ENCODE measurements at regions not wholly inside any gene's neighbourhood (a gene's known extent, or its start where the extent isn't known, plus 50 kb on each side); places are given as distances from the start of the nearest gene placed in this dataset.

DNA sequence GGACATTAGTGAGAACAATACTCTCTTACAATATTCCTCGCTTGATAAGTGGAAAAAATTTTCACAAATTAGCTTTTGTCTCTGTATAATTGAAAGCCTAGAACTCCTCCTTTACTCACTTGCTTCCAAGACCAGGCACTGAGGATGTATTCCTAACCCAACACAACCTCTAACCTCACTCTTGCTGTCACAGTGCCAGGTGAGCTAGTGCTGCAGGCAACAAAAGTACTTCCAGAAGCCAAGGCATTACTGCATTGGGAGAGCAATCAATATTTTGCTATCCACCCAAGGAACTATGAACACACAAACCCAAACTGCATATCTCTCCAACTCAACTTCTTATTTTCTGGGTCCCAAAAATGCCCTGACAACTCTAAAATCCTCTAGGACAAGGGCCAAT lies 1081.0 kb downstream of the VRK1 start:
- Histone ChIP-seq H3K9me3 (replicated peaks; ENCODE audit: low read length) (peaks cover 6% of the 10 kb centered on the region), H3K4me1 (ENCODE audit: control insufficient read depth, insufficient read depth, low read length) (no peaks in the 10 kb centered on the region), H3K4me2 (ENCODE audit: low read length) (no peak overlapping the region), H3K9ac (ENCODE audit: low read depth, low read length) (no peak overlapping the region), H3K4me3 (ENCODE audit: low read length) (no peak overlapping the region), H3K36me3 (ENCODE audit: insufficient read depth, low read length) (no peaks in the 10 kb centered on the region), H3K27me3 (ENCODE audit: control insufficient read depth, insufficient read depth, low read length) (no peaks in the 10 kb centered on the region)

- Histone ChIP-seq H3K9ac (ENCODE audit: low read depth, low read length) (no peak overlapping the region), H3K36me3 (ENCODE audit: insufficient read depth, low read length) (no peaks in the 10 kb centered on the region), H3K27me3 (ENCODE audit: control insufficient read depth, insufficient read depth, low read length) (no peaks in the 10 kb centered on the region), H3K9me3 (replicated peaks; ENCODE audit: low read length) (peaks cover 9% of the 10 kb centered on the region), H3K4me2 (ENCODE audit: low read length) (no peak overlapping the region), H3K4me1 (ENCODE audit: control insufficient read depth, insufficient read depth, low read length) (no peaks in the 10 kb centered on the region), H3K4me3 (ENCODE audit: low read length) (no peak overlapping the region)
Measured at GRCh38 chr14:97878727-97879126, 1081.5 kb downstream of the VRK1 start.

DNA sequence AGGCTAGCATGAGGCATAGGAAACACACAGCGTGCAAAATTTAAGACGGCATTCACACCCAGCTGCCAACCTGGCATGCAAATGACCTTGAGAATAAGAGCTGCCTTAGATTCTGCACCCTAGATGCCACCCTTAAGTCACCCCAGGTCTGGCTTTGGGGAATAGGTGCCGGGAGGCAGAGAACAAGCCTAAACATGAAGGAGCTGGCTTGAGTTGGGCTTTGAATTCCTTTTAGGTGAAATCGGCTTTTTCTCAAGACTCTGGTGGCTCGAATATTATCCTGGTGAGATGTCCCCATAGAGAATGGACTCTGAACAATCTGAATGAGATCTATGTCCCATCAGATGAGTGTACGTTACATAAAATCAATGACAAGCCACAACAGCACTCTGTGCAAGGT lies 1090.5 kb downstream of the VRK1 start:
- Histone ChIP-seq H3K9me3 (replicated peaks; ENCODE audit: low read length) (peaks cover 9% of the 10 kb centered on the region), H3K9ac (ENCODE audit: low read depth, low read length) (no peak overlapping the region), H3K27me3 (ENCODE audit: control insufficient read depth, insufficient read depth, low read length) (no peaks in the 10 kb centered on the region), H3K4me3 (ENCODE audit: low read length) (no peak overlapping the region), H3K36me3 (ENCODE audit: insufficient read depth, low read length) (no peaks in the 10 kb centered on the region), H3K4me2 (ENCODE audit: low read length) (no peak overlapping the region), H3K4me1 (ENCODE audit: control insufficient read depth, insufficient read depth, low read length) (no peaks in the 10 kb centered on the region)

DNA sequence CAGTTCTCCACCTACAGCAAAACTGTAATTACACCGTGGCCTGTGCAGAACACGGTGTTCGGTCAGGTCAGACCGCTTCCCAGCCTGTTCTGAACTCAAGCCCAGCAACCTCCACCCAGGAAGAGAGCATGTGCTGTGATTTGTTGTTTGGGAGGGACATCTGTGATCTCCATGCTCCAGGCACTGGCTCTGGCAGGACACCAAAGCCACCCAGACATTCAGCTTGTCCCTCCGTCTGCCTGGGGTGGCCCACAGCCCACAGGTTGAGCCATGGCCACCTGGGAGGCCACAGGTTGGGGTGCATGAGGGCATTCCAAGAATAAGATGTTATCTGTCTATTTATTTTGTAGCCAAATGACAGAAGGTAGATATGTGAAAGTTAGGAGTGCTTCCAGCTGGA lies 1091.1 kb downstream of the VRK1 start:
- Histone ChIP-seq H3K9ac (ENCODE audit: low read depth, low read length) (no peak overlapping the region), H3K4me3 (ENCODE audit: low read length) (no peak overlapping the region), H3K36me3 (ENCODE audit: insufficient read depth, low read length) (no peaks in the 10 kb centered on the region), H3K4me1 (ENCODE audit: control insufficient read depth, insufficient read depth, low read length) (no peaks in the 10 kb centered on the region), H3K4me2 (ENCODE audit: low read length) (no peak overlapping the region), H3K9me3 (replicated peaks; ENCODE audit: low read length) (peaks cover 7% of the 10 kb centered on the region), H3K27me3 (ENCODE audit: control insufficient read depth, insufficient read depth, low read length) (no peaks in the 10 kb centered on the region)

DNA sequence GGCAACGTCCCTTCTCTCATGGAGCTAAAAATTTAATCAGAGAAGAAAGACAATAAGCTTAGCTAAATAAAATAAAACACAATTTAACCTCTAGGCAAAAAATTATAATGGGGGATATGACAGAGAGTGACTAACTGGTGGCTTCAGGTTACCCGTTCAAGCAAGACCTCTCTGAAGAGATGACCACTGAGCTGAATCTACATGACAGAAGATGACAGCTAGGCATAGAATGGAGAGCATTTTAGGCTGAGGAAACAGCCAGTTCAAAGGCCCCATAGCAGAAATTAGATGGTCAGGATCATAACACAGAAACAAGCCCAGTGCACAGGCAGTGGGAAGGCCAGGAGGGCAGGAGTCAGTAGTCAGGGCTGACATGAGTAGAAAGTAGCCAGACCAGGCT lies 1094.3 kb downstream of the VRK1 start:
- Histone ChIP-seq H3K9me3 (replicated peaks; ENCODE audit: low read length) (peaks cover 15% of the 10 kb centered on the region), H3K4me1 (ENCODE audit: control insufficient read depth, insufficient read depth, low read length) (no peaks in the 10 kb centered on the region), H3K4me3 (ENCODE audit: low read length) (no peak overlapping the region), H3K27me3 (ENCODE audit: control insufficient read depth, insufficient read depth, low read length) (no peaks in the 10 kb centered on the region), H3K4me2 (ENCODE audit: low read length) (no peak overlapping the region), H3K9ac (ENCODE audit: low read depth, low read length) (no peak overlapping the region), H3K36me3 (ENCODE audit: insufficient read depth, low read length) (no peaks in the 10 kb centered on the region)

DNA sequence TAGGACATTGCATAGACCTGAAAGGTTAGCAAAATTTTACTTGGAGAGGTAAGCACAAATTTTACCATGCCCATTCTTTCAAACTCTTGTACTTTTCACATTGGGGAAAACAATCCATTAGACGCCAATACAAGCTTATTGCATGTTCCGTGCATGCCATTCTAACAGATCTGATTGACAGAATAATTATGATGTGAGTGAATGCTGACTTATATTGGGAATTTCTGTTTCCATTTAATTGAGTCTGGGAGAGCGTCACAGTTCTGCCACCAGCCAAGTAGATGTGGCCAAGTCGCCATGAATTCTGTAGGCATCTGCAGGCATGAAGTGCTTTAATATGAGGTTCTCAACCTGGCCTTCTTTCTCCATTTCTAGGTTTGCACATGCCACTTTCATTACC lies 1097.4 kb downstream of the VRK1 start:
- Histone ChIP-seq H3K9me3 (replicated peaks; ENCODE audit: low read length) (peaks cover 15% of the 10 kb centered on the region), H3K36me3 (ENCODE audit: insufficient read depth, low read length) (no peaks in the 10 kb centered on the region), H3K27me3 (ENCODE audit: control insufficient read depth, insufficient read depth, low read length) (no peaks in the 10 kb centered on the region), H3K4me3 (ENCODE audit: low read length) (no peak overlapping the region), H3K4me2 (ENCODE audit: low read length) (no peak overlapping the region), H3K4me1 (ENCODE audit: control insufficient read depth, insufficient read depth, low read length) (no peaks in the 10 kb centered on the region), H3K9ac (ENCODE audit: low read depth, low read length) (no peak overlapping the region)

GRCh38 chr14:97900196-97900854 lies 1103.1 kb downstream of the VRK1 start:
- Histone ChIP-seq H3K9ac (ENCODE audit: low read depth, low read length) (no peak overlapping the region), H3K36me3 (ENCODE audit: insufficient read depth, low read length) (no peaks in the 10 kb centered on the region), H3K4me3 (ENCODE audit: low read length) (no peak overlapping the region), H3K4me2 (ENCODE audit: low read length) (no peak overlapping the region), H3K9me3 (replicated peaks; ENCODE audit: low read length) (peaks cover 12% of the 10 kb centered on the region), H3K27me3 (ENCODE audit: control insufficient read depth, insufficient read depth, low read length) (no peaks in the 10 kb centered on the region), H3K4me1 (ENCODE audit: control insufficient read depth, insufficient read depth, low read length) (no peaks in the 10 kb centered on the region)

DNA sequence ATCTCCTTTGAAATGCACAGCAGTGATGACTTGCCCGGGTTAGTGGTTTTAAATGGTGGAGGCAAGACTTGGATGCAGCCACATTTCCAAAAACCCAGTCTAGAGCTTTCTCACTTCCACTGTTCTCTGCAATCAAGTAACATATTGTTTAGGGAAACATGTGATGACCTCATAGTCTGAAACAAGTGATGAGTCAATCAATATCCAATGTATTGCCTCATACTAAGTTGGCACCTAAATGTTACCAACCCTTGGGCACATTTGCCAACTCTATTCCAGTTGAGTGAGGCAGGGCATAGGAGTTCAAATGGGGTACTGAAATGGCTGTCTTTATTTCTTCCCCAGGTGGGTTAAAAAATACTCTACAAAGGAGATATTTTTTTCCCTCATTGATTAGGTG lies 1105.4 kb downstream of the VRK1 start:
- no peaks in the 10 kb centered on the region for H3K27me3 ChIP-seq (ENCODE audit: control insufficient read depth, insufficient read depth, low read length)
- no peak overlapping the region for H3K4me3 ChIP-seq (ENCODE audit: low read length)
- H3K36me3 ChIP-seq (ENCODE audit: insufficient read depth, low read length): no peaks in the 10 kb centered on the region
- H3K9me3 ChIP-seq (replicated peaks; ENCODE audit: low read length): peaks cover 3% of the 10 kb centered on the region
- no peak overlapping the region for H3K9ac ChIP-seq (ENCODE audit: low read depth, low read length)
- no peak overlapping the region for H3K4me2 ChIP-seq (ENCODE audit: low read length)
- no peaks in the 10 kb centered on the region for H3K4me1 ChIP-seq (ENCODE audit: control insufficient read depth, insufficient read depth, low read length)

GRCh38 chr14:97903821-97904220 lies 1106.6 kb downstream of the VRK1 start:
- Histone ChIP-seq H3K4me3 (ENCODE audit: low read length) (no peak overlapping the region), H3K4me1 (ENCODE audit: control insufficient read depth, insufficient read depth, low read length) (no peaks in the 10 kb centered on the region), H3K36me3 (ENCODE audit: insufficient read depth, low read length) (no peaks in the 10 kb centered on the region), H3K9me3 (replicated peaks; ENCODE audit: low read length) (peaks cover 3% of the 10 kb centered on the region), H3K27me3 (ENCODE audit: control insufficient read depth, insufficient read depth, low read length) (no peaks in the 10 kb centered on the region), H3K9ac (ENCODE audit: low read depth, low read length) (no peak overlapping the region), H3K4me2 (ENCODE audit: low read length) (no peak overlapping the region)

- Histone ChIP-seq H3K4me2 (ENCODE audit: low read length) (no peak overlapping the region), H3K9ac (ENCODE audit: low read depth, low read length) (no peak overlapping the region), H3K36me3 (ENCODE audit: insufficient read depth, low read length) (no peaks in the 10 kb centered on the region), H3K27me3 (ENCODE audit: control insufficient read depth, insufficient read depth, low read length) (no peaks in the 10 kb centered on the region), H3K4me3 (ENCODE audit: low read length) (no peak overlapping the region), H3K4me1 (ENCODE audit: control insufficient read depth, insufficient read depth, low read length) (no peaks in the 10 kb centered on the region), H3K9me3 (replicated peaks; ENCODE audit: low read length) (peaks cover 14% of the 10 kb centered on the region)
Measured at GRCh38 chr14:97912217-97912616, 1115.0 kb downstream of the VRK1 start.

- Histone ChIP-seq H3K4me1 (ENCODE audit: control insufficient read depth, insufficient read depth, low read length) (no peaks in the 10 kb centered on the region), H3K4me2 (ENCODE audit: low read length) (no peak overlapping the region), H3K9ac (ENCODE audit: low read depth, low read length) (no peak overlapping the region), H3K9me3 (replicated peaks; ENCODE audit: low read length) (peaks cover 7% of the 10 kb centered on the region), H3K27me3 (ENCODE audit: control insufficient read depth, insufficient read depth, low read length) (no peaks in the 10 kb centered on the region), H3K36me3 (ENCODE audit: insufficient read depth, low read length) (no peaks in the 10 kb centered on the region), H3K4me3 (ENCODE audit: low read length) (no peak overlapping the region)
Measured at GRCh38 chr14:97916100-97916499, 1118.9 kb downstream of the VRK1 start.

GRCh38 chr14:97916669-97917568 lies 1119.7 kb downstream of the VRK1 start:
- peaks cover 7% of the 10 kb centered on the region for H3K9me3 ChIP-seq (replicated peaks; ENCODE audit: low read length)
- no peak overlapping the region for H3K4me2 ChIP-seq (ENCODE audit: low read length)
- H3K36me3 ChIP-seq (ENCODE audit: insufficient read depth, low read length): no peaks in the 10 kb centered on the region
- no peak overlapping the region for H3K9ac ChIP-seq (ENCODE audit: low read depth, low read length)
- H3K27me3 ChIP-seq (ENCODE audit: control insufficient read depth, insufficient read depth, low read length): no peaks in the 10 kb centered on the region
- no peaks in the 10 kb centered on the region for H3K4me1 ChIP-seq (ENCODE audit: control insufficient read depth, insufficient read depth, low read length)
- no peak overlapping the region for H3K4me3 ChIP-seq (ENCODE audit: low read length)

Measured in skeletal muscle satellite cell (primary cell).